ENCODE measurements at regions not wholly inside any gene's neighbourhood (a gene's known extent, or its start where the extent isn't known, plus 50 kb on each side); places are given as distances from the start of the nearest gene placed in this dataset.

- ChIA-PET POLR2A (no interaction called here), CTCF (no interaction called here)
- no peak for DNase-seq (ENCODE audit: extremely low spot score)
- TF ChIP-seq CTCF (IDR thresholded peaks at IDR 0.05; ENCODE audit: control extremely low read depth, extremely low read depth, low read depth, missing control alignments): no peak
These were observed 161.0 kb upstream of the RORB start for GRCh38 chr9:74336161-74336560.

GRCh38 chr9:74348777-74349176 is 148.4 kb upstream of the RORB start:
- TF ChIP-seq CTCF (IDR thresholded peaks at IDR 0.05; ENCODE audit: control extremely low read depth, extremely low read depth, low read depth, missing control alignments): no peak
- ChIA-PET CTCF (interaction anchor here (1.0 kb wide), 1 partner anchor 9 kb away, joined by 5 read pairs; no protein-coding TSS in a partner anchor), POLR2A (no interaction called here)
- no peak for DNase-seq (ENCODE audit: extremely low spot score)

GRCh38 chr9:74355107-74355506 is 142.0 kb upstream of the RORB start:
- TF ChIP-seq CTCF (IDR thresholded peaks at IDR 0.05; ENCODE audit: control extremely low read depth, extremely low read depth, low read depth, missing control alignments): no peak
- DNase-seq (ENCODE audit: extremely low spot score): no peak
- ChIA-PET POLR2A (no interaction called here), CTCF (no interaction called here)

- CTCF ChIA-PET: no interaction called here
- no peak for DNase-seq (ENCODE audit: extremely low spot score)
- TF ChIP-seq CTCF (IDR thresholded peaks at IDR 0.05; ENCODE audit: control extremely low read depth, extremely low read depth, low read depth, missing control alignments): no peak
- POLR2A ChIA-PET: no interaction called here
These were observed 139.6 kb upstream of the RORB start for GRCh38 chr9:74357577-74357976.

- DNase-seq (ENCODE audit: extremely low spot score): no peak
- ChIA-PET POLR2A (no interaction called here), CTCF (interaction anchor here (1.0 kb wide), 1 partner anchor 19 kb away, joined by 3 read pairs; no protein-coding TSS in a partner anchor)
- TF ChIP-seq CTCF (IDR thresholded peaks at IDR 0.05; ENCODE audit: control extremely low read depth, extremely low read depth, low read depth, missing control alignments): no peak
These were observed 138.2 kb upstream of the RORB start for GRCh38 chr9:74358959-74359358.

GRCh38 chr9:74361508-74361907 is 135.6 kb upstream of the RORB start:
- TF ChIP-seq CTCF (IDR thresholded peaks at IDR 0.05; ENCODE audit: control extremely low read depth, extremely low read depth, low read depth, missing control alignments): no peak
- ChIA-PET CTCF (no interaction called here), POLR2A (no interaction called here)
- no peak for DNase-seq (ENCODE audit: extremely low spot score)

- no peak for DNase-seq (ENCODE audit: extremely low spot score)
- CTCF ChIA-PET: interaction anchor here (0.7 kb wide), 1 partner anchor 35 kb away, joined by 3 read pairs; no protein-coding TSS in a partner anchor
- no peak for TF ChIP-seq CTCF (IDR thresholded peaks at IDR 0.05; ENCODE audit: control extremely low read depth, extremely low read depth, low read depth, missing control alignments)
- POLR2A ChIA-PET: no interaction called here
These were observed 134.7 kb upstream of the RORB start for GRCh38 chr9:74362423-74362822.
